ENCODE measurements at regions not wholly inside any gene's neighbourhood (a gene's known extent, or its start where the extent isn't known, plus 50 kb on each side); places are given as distances from the start of the nearest gene placed in this dataset.

- no peak for TF ChIP-seq CTCF (IDR thresholded peaks at IDR 0.05)
- no peak for TF ChIP-seq POLR2A (IDR thresholded peaks at IDR 0.05)
Measured at GRCh38 chr13:103908911-103909310, 842.7 kb upstream of the SLC10A2 start.

All from right lobe of liver (tissue), 4 donors.